Tibial nerve (tissue), 4 donors: ENCODE measurements at regions not wholly inside any gene's neighbourhood (a gene's known extent, or its start where the extent isn't known, plus 50 kb on each side); places are given as distances from the start of the nearest gene placed in this dataset.

Experiments
- DNase-seq, 2 donors: peaks; one replicate each; pipeline ENCODE4 v3.0.0-alpha.2; 2019; ENCODE audit warnings: low spot score in 2 of 2
- H3K27ac ChIP-seq, 4 donors: fragments of 200-600 bp; sonication (generic) in 3 of 4; one replicate each; pipeline ENCODE4 v1.5.1; 2017 to 2019; ENCODE audit warnings: mild to moderate bottlenecking in 1 of 4
- H3K27me3 ChIP-seq, 2 donors: fragments of 200-600 bp; sonication (generic) in 1 of 2; one replicate each; pipeline versions ENCODE4 v1.5.1 to v1.6.0; 2017 to 2019
- H3K36me3 ChIP-seq, 3 donors: fragments of 200-600 bp; sonication (generic); one replicate each; pipeline ENCODE4 v1.5.1; 2018 to 2019
- H3K4me1 ChIP-seq, 4 donors: fragments of 200-600 bp; sonication (generic) in 3 of 4; one replicate each; pipeline ENCODE4 v1.5.1; 2017 to 2019
- H3K4me3 ChIP-seq, 4 donors: fragments of 200-600 bp; sonication (generic) in 3 of 4; one replicate each; pipeline ENCODE4 v1.5.1; 2017 to 2019; ENCODE audit warnings: mild to moderate bottlenecking in 1 of 4, moderate library complexity in 1 of 4
- H3K9me3 ChIP-seq, 4 donors: fragments of 200-600 bp; sonication (generic) in 3 of 4; one replicate each; pipeline ENCODE4 v1.5.1; 2017 to 2019
- CTCF ChIP-seq, 5 experiments: fragments of 200-600 bp in 3 of 5; fragments of 450-650 bp in 2 of 5; sonication (generic) in 3 of 5; IDR thresholded peaks; one replicate each; pipeline ENCODE4 v1.5.1; 2016 to 2019; ENCODE audit warnings: antibody characterized with exemption in 5 of 5, mild to moderate bottlenecking in 3 of 5, moderate library complexity in 2 of 5
- EP300 ChIP-seq, 2 donors: sonication (generic); formaldehyde crosslinking; IDR thresholded peaks; one replicate each; pipeline ENCODE4 v1.6.1; 2017; ENCODE audit warnings: antibody characterized with exemption in 2 of 2, mild to moderate bottlenecking in 1 of 2
- POLR2A ChIP-seq, 2 donors: fragments of 450-650 bp; IDR thresholded peaks; one replicate each; pipeline ENCODE4 v1.6.1; 2017; ENCODE audit warnings: antibody characterized with exemption in 2 of 2, mild to moderate bottlenecking in 2 of 2, moderate library complexity in 2 of 2
- WGBS, 2 donors: methylation state at CpG; one replicate each; pipeline ENCODE4 v1.1.5; 2018; 5-methylcytosine and 5-hydroxymethylcytosine counted together

- H3K4me1 ChIP-seq = peaks cover 0 to 9% (median 0%) of the 10 kb centered on the region in 4 donors
- H3K27me3 ChIP-seq = no peaks in the 10 kb centered on the region
- no peaks in the 10 kb centered on the region for H3K36me3 ChIP-seq
- no peak for DNase-seq
- no peak overlapping the region for H3K27ac ChIP-seq
- no peak for TF ChIP-seq EP300 (IDR thresholded peaks at IDR 0.05)
- TF ChIP-seq CTCF (IDR thresholded peaks at IDR 0.05) = no peak
- TF ChIP-seq POLR2A (IDR thresholded peaks at IDR 0.05) = no peak
- no peak overlapping the region for H3K4me3 ChIP-seq
- no peaks in the 10 kb centered on the region for H3K9me3 ChIP-seq
- WGBS, 2 donors = 83 to 100% methylated on average over 2 of the region's 2 CpGs
Measured at GRCh38 chr16:86637744-86638143, 59.4 kb downstream of the FOXL1 start.

- peaks cover 0 to 9% (median 0%) of the 10 kb centered on the region in 4 donors for H3K4me1 ChIP-seq
- no peaks in the 10 kb centered on the region for H3K27me3 ChIP-seq
- TF ChIP-seq EP300 (IDR thresholded peaks at IDR 0.05) (no peak), POLR2A (IDR thresholded peaks at IDR 0.05) (no peak), CTCF (IDR thresholded peaks at IDR 0.05) (no peak)
- no peak overlapping the region for H3K27ac ChIP-seq
- H3K36me3 ChIP-seq = no peaks in the 10 kb centered on the region
- 85 to 89% methylated on average over 10 of the region's 10 CpGs for WGBS, 2 donors
- no peaks in the 10 kb centered on the region for H3K9me3 ChIP-seq
- no peak for DNase-seq
- H3K4me3 ChIP-seq = no peak overlapping the region
Measured at GRCh38 chr16:86638642-86639041, 60.3 kb downstream of the FOXL1 start.

- H3K36me3 ChIP-seq = no peaks in the 10 kb centered on the region
- H3K27ac ChIP-seq = no peak overlapping the region
- no peaks in the 10 kb centered on the region for H3K9me3 ChIP-seq
- no peak for DNase-seq
- H3K27me3 ChIP-seq = no peaks in the 10 kb centered on the region
- 83 to 88% methylated on average over 12 of the region's 12 CpGs for WGBS, 2 donors
- TF ChIP-seq POLR2A (IDR thresholded peaks at IDR 0.05) = no peak
- TF ChIP-seq EP300 (IDR thresholded peaks at IDR 0.05) = no peak
- no peak for TF ChIP-seq CTCF (IDR thresholded peaks at IDR 0.05)
- peaks cover 0 to 9% (median 0%) of the 10 kb centered on the region in 4 donors for H3K4me1 ChIP-seq
- H3K4me3 ChIP-seq = no peak overlapping the region
Measured at GRCh38 chr16:86639354-86639753, 61.0 kb downstream of the FOXL1 start.

- Histone ChIP-seq H3K4me3 (no peak overlapping the region), H3K4me1 (peaks cover 0 to 3% (median 0%) of the 10 kb centered on the region in 4 donors), H3K27me3 (no peaks in the 10 kb centered on the region), H3K27ac (no peak overlapping the region), H3K36me3 (no peaks in the 10 kb centered on the region), H3K9me3 (no peaks in the 10 kb centered on the region)
- TF ChIP-seq POLR2A (IDR thresholded peaks at IDR 0.05) (no peak), EP300 (IDR thresholded peaks at IDR 0.05) (no peak), CTCF (IDR thresholded peaks at IDR 0.05) (no peak)
- no peak for DNase-seq
- 76 to 79% methylated on average over 7 to 13 of the region's 13 CpGs for WGBS, 2 donors
Measured at GRCh38 chr16:86640265-86640843, 62.0 kb downstream of the FOXL1 start.

- H3K9me3 ChIP-seq = peaks cover 0 to 2% (median 0%) of the 10 kb centered on the region in 4 donors
- peaks cover 0 to 2% (median 0%) of the 10 kb centered on the region in 3 donors for H3K36me3 ChIP-seq
- H3K27me3 ChIP-seq = no peaks in the 10 kb centered on the region
- WGBS, 2 donors = 88 to 94% methylated on average over 1 of the region's 1 CpG
- no peak for DNase-seq
- no peak overlapping the region for H3K27ac ChIP-seq
- H3K4me1 ChIP-seq = no peaks in the 10 kb centered on the region
- H3K4me3 ChIP-seq = no peak overlapping the region
- TF ChIP-seq EP300 (IDR thresholded peaks at IDR 0.05) (no peak), CTCF (IDR thresholded peaks at IDR 0.05) (no peak), POLR2A (IDR thresholded peaks at IDR 0.05) (no peak)
Measured at GRCh38 chr16:86642087-86642486, 63.7 kb downstream of the FOXL1 start.
